ENCODE measurements at regions not wholly inside any gene's neighbourhood (a gene's known extent, or its start where the extent isn't known, plus 50 kb on each side); places are given as distances from the start of the nearest gene placed in this dataset.

- TF ChIP-seq POLR2AphosphoS5 (IDR thresholded peaks at IDR 0.05) (no peak), POLR2A (IDR thresholded peaks at IDR 0.05) (no peak)
- TF ChIP-seq, protein P1, sequence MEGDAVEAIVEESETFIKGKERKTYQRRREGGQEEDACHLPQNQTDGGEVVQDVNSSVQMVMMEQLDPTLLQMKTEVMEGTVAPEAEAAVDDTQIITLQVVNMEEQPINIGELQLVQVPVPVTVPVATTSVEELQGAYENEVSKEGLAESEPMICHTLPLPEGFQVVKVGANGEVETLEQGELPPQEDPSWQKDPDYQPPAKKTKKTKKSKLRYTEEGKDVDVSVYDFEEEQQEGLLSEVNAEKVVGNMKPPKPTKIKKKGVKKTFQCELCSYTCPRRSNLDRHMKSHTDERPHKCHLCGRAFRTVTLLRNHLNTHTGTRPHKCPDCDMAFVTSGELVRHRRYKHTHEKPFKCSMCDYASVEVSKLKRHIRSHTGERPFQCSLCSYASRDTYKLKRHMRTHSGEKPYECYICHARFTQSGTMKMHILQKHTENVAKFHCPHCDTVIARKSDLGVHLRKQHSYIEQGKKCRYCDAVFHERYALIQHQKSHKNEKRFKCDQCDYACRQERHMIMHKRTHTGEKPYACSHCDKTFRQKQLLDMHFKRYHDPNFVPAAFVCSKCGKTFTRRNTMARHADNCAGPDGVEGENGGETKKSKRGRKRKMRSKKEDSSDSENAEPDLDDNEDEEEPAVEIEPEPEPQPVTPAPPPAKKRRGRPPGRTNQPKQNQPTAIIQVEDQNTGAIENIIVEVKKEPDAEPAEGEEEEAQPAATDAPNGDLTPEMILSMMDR (IDR thresholded peaks at IDR 0.05 in 8 of 11, conservative IDR thresholded peaks at IDR 0.05 in 3 of 11), result no peak
These were observed 142.5 kb upstream of the ZNF536 start for GRCh38 chr19:30229525-30230174.
